WERI-Rb-1 (cell line): ENCODE measurements at regions not wholly inside any gene's neighbourhood (a gene's known extent, or its start where the extent isn't known, plus 50 kb on each side); places are given as distances from the start of the nearest gene placed in this dataset.
"Not testable (repeated sequence)": the region's sequence is repeated elsewhere in the genome, so short reads cannot be mapped to it uniquely, and the experiment has no call there.

ENCODE experiments used
- DNase-seq: peaks from one replicate; pipeline ENCODE4 v3.0.0-alpha.2; 2020
- H3K27ac ChIP-seq: fragments of 250-450 bp; sonication (Bioruptor Pico); 2 replicates; pipeline ENCODE4 v1.5.1; 2020; ENCODE audit warnings: mild to moderate bottlenecking, moderate library complexity
- H3K27me3 ChIP-seq: fragments of 250-450 bp; sonication (Bioruptor Pico); 2 replicates; pipeline ENCODE4 v1.5.1; 2021; ENCODE audit warnings: mild to moderate bottlenecking, low read depth, moderate library complexity; ENCODE audit not compliant: insufficient read depth, severe bottlenecking
- H3K36me3 ChIP-seq: fragments of 250-450 bp; sonication (Bioruptor Pico); 2 replicates; pipeline ENCODE4 v1.5.1; 2020; ENCODE audit warnings: mild to moderate bottlenecking, moderate library complexity
- H3K4me3 ChIP-seq: 2 replicates; pipeline ENCODE4 v1.5.1; 2011; ENCODE audit warnings: low read depth, mild to moderate bottlenecking, control low read depth, low read length
- H3K9me3 ChIP-seq: fragments of 250-450 bp; sonication (Bioruptor Pico); 2 replicates; pipeline ENCODE4 v1.5.1; 2021; ENCODE audit warnings: mild to moderate bottlenecking, moderate library complexity; ENCODE audit not compliant: severe bottlenecking
- CTCF ChIP-seq: IDR thresholded peaks from 2 replicates; pipeline ENCODE4 v1.5.1; 2011; ENCODE audit warnings: low read depth, mild to moderate bottlenecking, control low read depth, inconsistent platforms, low read length

GRCh38 chr16:8053437-8053836 lies 536.9 kb downstream of the TMEM114 start:
- Histone ChIP-seq H3K4me3 (no peak overlapping the region), H3K9me3 (no peaks in the 10 kb centered on the region), H3K27me3 (no peaks in the 10 kb centered on the region), H3K27ac (peak overlapping the region; percentile 55), H3K36me3 (no peaks in the 10 kb centered on the region)
- DNase-seq, result peak; percentile 59
- no peak for TF ChIP-seq CTCF

GRCh38 chr16:8048433-8048832 lies 541.9 kb downstream of the TMEM114 start:
- no peak for DNase-seq
- TF ChIP-seq CTCF, result no peak
- Histone ChIP-seq H3K9me3 (no peaks in the 10 kb centered on the region), H3K4me3 (no peak overlapping the region), H3K27ac (peak overlapping the region; percentile 27), H3K36me3 (no peaks in the 10 kb centered on the region), H3K27me3 (no peaks in the 10 kb centered on the region)

- Histone ChIP-seq H3K36me3 (no peaks in the 10 kb centered on the region), H3K4me3 (no peak overlapping the region), H3K27ac (no peak overlapping the region), H3K27me3 (no peaks in the 10 kb centered on the region), H3K9me3 (no peaks in the 10 kb centered on the region)
- DNase-seq, result no peak
- no peak for TF ChIP-seq CTCF
Observed at GRCh38 chr16:8047736-8048135, 542.6 kb downstream of the TMEM114 start.

- TF ChIP-seq CTCF, result no peak
- no peaks in the 10 kb centered on the region for H3K27me3 ChIP-seq
- no peak overlapping the region for H3K4me3 ChIP-seq
- H3K9me3 ChIP-seq, result no peaks in the 10 kb centered on the region
- H3K36me3 ChIP-seq, result no peaks in the 10 kb centered on the region
- H3K27ac ChIP-seq, result no peak overlapping the region
- no peak for DNase-seq
Observed at GRCh38 chr16:8044796-8045195, 545.5 kb downstream of the TMEM114 start.

GRCh38 chr16:8032406-8032805 lies 557.9 kb downstream of the TMEM114 start:
- no peak for TF ChIP-seq CTCF
- DNase-seq, result no peak
- no peaks in the 10 kb centered on the region for H3K36me3 ChIP-seq
- H3K4me3 ChIP-seq, result no peak overlapping the region
- no peak overlapping the region for H3K27ac ChIP-seq
- no peaks in the 10 kb centered on the region for H3K9me3 ChIP-seq
- H3K27me3 ChIP-seq, result no peaks in the 10 kb centered on the region

- H3K4me3 ChIP-seq, H3K9me3 ChIP-seq, DNase-seq, H3K27me3 ChIP-seq, H3K36me3 ChIP-seq, H3K27ac ChIP-seq: not testable (repeated sequence)
Observed at GRCh38 chr16:8030004-8030403, 560.3 kb downstream of the TMEM114 start.
